Common myeloid progenitor, CD34-positive (primary cell): ENCODE measurements at regions not wholly inside any gene's neighbourhood (a gene's known extent, or its start where the extent isn't known, plus 50 kb on each side); places are given as distances from the start of the nearest gene placed in this dataset.
"Not testable (repeated sequence)": the region's sequence is repeated elsewhere in the genome, so short reads cannot be mapped to it uniquely, and the experiment has no call there.

Experiments
- CTCF ChIA-PET: fragments of 350-600 bp; sonication (Branson Sonifier 250); formaldehyde crosslinking; loops from one replicate; lab custom pipeline; 2021; ENCODE audit warnings: antibody characterized with exemption; lab: Charles Lee
- POLR2A ChIA-PET: fragments of 350-600 bp; sonication (Branson Sonifier 250); formaldehyde crosslinking; loops from one replicate; lab custom pipeline; 2021; ENCODE audit warnings: antibody characterized with exemption; lab: Charles Lee
- DNase-seq, 3 donors: peaks; one replicate each; pipeline versions ENCODE4 v3.0.0 to v3.0.0-alpha.2; 2013
- H3K27ac ChIP-seq, 2 experiments: 1 replicate in 1 of 2; 2 replicates in 1 of 2; pipeline ENCODE4 v1.7.0; 2013; ENCODE audit warnings: inconsistent platforms in 2 of 2, low read length in 2 of 2, mild to moderate bottlenecking in 2 of 2, low read depth in 1 of 2, moderate library complexity in 1 of 2; ENCODE audit not compliant: severe bottlenecking in 2 of 2, insufficient read depth in 1 of 2, poor library complexity in 1 of 2
- H3K27me3 ChIP-seq, 5 experiments: replicated peaks in 2 of 5; 1 replicate in 3 of 5; 2 replicates in 2 of 5; pipeline versions ENCODE4 v1.6.1 to v1.7.0; 2013; ENCODE audit warnings: low read length in 4 of 5, mild to moderate bottlenecking in 2 of 5, moderate library complexity in 2 of 5, inconsistent platforms in 1 of 5; ENCODE audit not compliant: insufficient read depth in 5 of 5, control insufficient read depth in 4 of 5
- H3K36me3 ChIP-seq, 4 experiments: 1 replicate in 2 of 4; 2 replicates in 2 of 4; pipeline versions ENCODE4 v1.6.1 to v1.7.0; 2013; ENCODE audit warnings: low read length in 3 of 4, control low read depth in 1 of 4, mild to moderate bottlenecking in 1 of 4; ENCODE audit not compliant: control insufficient read depth in 4 of 4, insufficient read depth in 4 of 4
- H3K4me1 ChIP-seq, 4 experiments: 1 replicate in 3 of 4; 2 replicates in 1 of 4; pipeline versions ENCODE4 v1.6.1 to v1.7.1; 2013; ENCODE audit warnings: low read length in 3 of 4, mild to moderate bottlenecking in 3 of 4, control low read depth in 1 of 4, inconsistent platforms in 1 of 4, moderate library complexity in 1 of 4; ENCODE audit not compliant: control insufficient read depth in 4 of 4, insufficient read depth in 4 of 4; ENCODE audit errors: control extremely low read depth in 1 of 4
- H3K4me3 ChIP-seq, 7 experiments: 1 replicate in 4 of 7; 2 replicates in 3 of 7; pipeline versions ENCODE4 v1.5.1 to v1.7.0; 2013; ENCODE audit warnings: mild to moderate bottlenecking in 7 of 7, low read length in 6 of 7, moderate library complexity in 6 of 7, inconsistent platforms in 2 of 7, low read depth in 2 of 7, control low read depth in 1 of 7; ENCODE audit not compliant: insufficient read depth in 4 of 7, control insufficient read depth in 1 of 7; ENCODE audit errors: extremely low read depth in 1 of 7
- H3K9me3 ChIP-seq, 5 experiments: 1 replicate in 4 of 5; 2 replicates in 1 of 5; pipeline versions ENCODE4 v1.6.1 to v1.7.1; 2013; ENCODE audit warnings: low read length in 4 of 5, mild to moderate bottlenecking in 2 of 5, inconsistent platforms in 1 of 5, low read depth in 1 of 5, moderate library complexity in 1 of 5; ENCODE audit not compliant: control insufficient read depth in 4 of 5, insufficient read depth in 2 of 5; ENCODE audit errors: control extremely low read depth in 1 of 5
- WGBS: methylation state at CpG from one replicate; pipeline ENCODE4 v1.1.5; 2013; ENCODE audit not compliant: insufficient coverage; 5-methylcytosine and 5-hydroxymethylcytosine counted together

GRCh38 chr7:57216340-57216739, 84.1 kb upstream of the ZNF479 start:
- WGBS = 64% methylated on average over 6 of the region's 6 CpGs
- H3K27me3 ChIP-seq = no peaks in the 10 kb centered on the region
- H3K36me3 ChIP-seq = no peaks in the 10 kb centered on the region
- H3K9me3 ChIP-seq = peaks cover 0 to 35% (median 19%) of the 10 kb centered on the region in 5 experiments
- H3K4me3 ChIP-seq = no peak overlapping the region
- POLR2A ChIA-PET = no interaction called here
- H3K27ac ChIP-seq = no peak overlapping the region
- no peaks in the 10 kb centered on the region for H3K4me1 ChIP-seq
- DNase-seq = peak in 1 of 3 donors; percentile 2
- CTCF ChIA-PET = no interaction called here

GRCh38 chr7:57218196-57218716, 86.0 kb upstream of the ZNF479 start:
- 80% methylated on average over 6 of the region's 7 CpGs for WGBS
- no peak overlapping the region for H3K4me3 ChIP-seq
- H3K9me3 ChIP-seq = peaks cover 0 to 33% (median 16%) of the 10 kb centered on the region in 5 experiments
- ChIA-PET POLR2A (no interaction called here), CTCF (no interaction called here)
- no peaks in the 10 kb centered on the region for H3K36me3 ChIP-seq
- DNase-seq = no peak
- H3K27me3 ChIP-seq = no peaks in the 10 kb centered on the region
- no peaks in the 10 kb centered on the region for H3K4me1 ChIP-seq
- no peak overlapping the region for H3K27ac ChIP-seq

GRCh38 chr7:57220746-57221145, 88.5 kb upstream of the ZNF479 start:
- no peaks in the 10 kb centered on the region for H3K4me1 ChIP-seq
- 79% methylated on average over 8 of the region's 8 CpGs for WGBS
- DNase-seq = no peak
- H3K27ac ChIP-seq = no peak overlapping the region
- no peaks in the 10 kb centered on the region for H3K36me3 ChIP-seq
- POLR2A ChIA-PET = no interaction called here
- CTCF ChIA-PET = no interaction called here
- no peak overlapping the region for H3K4me3 ChIP-seq
- H3K9me3 ChIP-seq = peaks cover 0 to 28% (median 11%) of the 10 kb centered on the region in 5 experiments
- no peaks in the 10 kb centered on the region for H3K27me3 ChIP-seq

GRCh38 chr7:57225666-57226065, 93.4 kb upstream of the ZNF479 start:
- H3K9me3 ChIP-seq = peaks cover 0 to 30% (median 15%) of the 10 kb centered on the region in 5 experiments
- CTCF ChIA-PET = no interaction called here
- no peak overlapping the region for H3K27ac ChIP-seq
- no peak overlapping the region for H3K4me3 ChIP-seq
- POLR2A ChIA-PET = no interaction called here
- no peak for DNase-seq
- no peaks in the 10 kb centered on the region for H3K27me3 ChIP-seq
- WGBS = no CpG with 5 or more reads among the region's 4 CpGs
- H3K36me3 ChIP-seq = no peaks in the 10 kb centered on the region
- H3K4me1 ChIP-seq = no peaks in the 10 kb centered on the region

GRCh38 chr7:57241236-57241635, 109.0 kb upstream of the ZNF479 start:
- POLR2A ChIA-PET, CTCF ChIA-PET, H3K27me3 ChIP-seq, H3K4me3 ChIP-seq, DNase-seq, H3K27ac ChIP-seq, H3K4me1 ChIP-seq, H3K36me3 ChIP-seq: not testable (repeated sequence)
- peaks cover 0 to 53% (median 24%) of the 10 kb centered on the region in 5 experiments for H3K9me3 ChIP-seq
- 82% methylated on average over 6 of the region's 6 CpGs for WGBS

- WGBS = 90% methylated on average over 6 of the region's 8 CpGs
- POLR2A ChIA-PET = not testable (repeated sequence)
Observed at GRCh38 chr7:57243551-57243950, 111.3 kb upstream of the ZNF479 start.

GRCh38 chr7:57244345-57244980, 112.2 kb upstream of the ZNF479 start:
- WGBS = 86% methylated on average over 10 of the region's 11 CpGs
- peaks cover 0 to 37% (median 12%) of the 10 kb centered on the region in 5 experiments for H3K9me3 ChIP-seq
- POLR2A ChIA-PET, H3K4me3 ChIP-seq, H3K4me1 ChIP-seq, CTCF ChIA-PET, H3K27ac ChIP-seq, DNase-seq, H3K36me3 ChIP-seq, H3K27me3 ChIP-seq: not testable (repeated sequence)

More at GRCh38 chr7:57243551-57243950, 111.3 kb upstream of the ZNF479 start:
- DNase-seq, H3K4me1 ChIP-seq, H3K27ac ChIP-seq, H3K4me3 ChIP-seq, H3K36me3 ChIP-seq, CTCF ChIA-PET, H3K27me3 ChIP-seq: not testable (repeated sequence)
- H3K9me3 ChIP-seq = peaks cover 0 to 45% (median 18%) of the 10 kb centered on the region in 5 experiments
